Natural killer cell (primary cell): ENCODE measurements at regions not wholly inside any gene's neighbourhood (a gene's known extent, or its start where the extent isn't known, plus 50 kb on each side); places are given as distances from the start of the nearest gene placed in this dataset.

ENCODE experiments used
- ATAC-seq, 3 donors: fragments of 150-1000 bp in 2 of 3; fragments of 200-7000 bp in 1 of 3; cut with Tn5 transposase; 1 replicate in 1 of 3; 2 replicates in 2 of 3; pipeline ENCODE4 v1.10.0; 2021; ENCODE audit warnings: mild to moderate bottlenecking in 2 of 3, moderate library complexity in 2 of 3
- DNase-seq, 2 donors: peaks; one replicate each; pipeline versions ENCODE4 v3.0.0 to v3.0.0-alpha.2; 2013 to 2021; ENCODE audit warnings: mixed read lengths in 1 of 2
- H3K27ac ChIP-seq: one replicate; pipeline ENCODE4 v1.5.1; 2013; ENCODE audit warnings: mild to moderate bottlenecking, low read length
- H3K27me3 ChIP-seq: one replicate; pipeline ENCODE4 v1.6.1; 2013; ENCODE audit warnings: low read length; ENCODE audit not compliant: control insufficient read depth, insufficient read depth
- H3K36me3 ChIP-seq: one replicate; pipeline ENCODE4 v1.6.1; 2013; ENCODE audit warnings: low read length; ENCODE audit not compliant: control insufficient read depth, insufficient read depth
- H3K4me1 ChIP-seq: one replicate; pipeline ENCODE4 v1.6.1; 2013; ENCODE audit warnings: low read length; ENCODE audit not compliant: control insufficient read depth, insufficient read depth
- H3K4me3 ChIP-seq: one replicate; pipeline ENCODE4 v1.5.1; 2013; ENCODE audit warnings: low read length
- H3K9me3 ChIP-seq: one replicate; pipeline ENCODE4 v1.6.1; 2013; ENCODE audit warnings: low read length; ENCODE audit not compliant: control insufficient read depth, insufficient read depth
- H3K27ac Mint-ChIP-seq, 2 donors: one replicate each; pipeline ENCODE4 v1.8.0; 2022; ENCODE audit warnings: mild to moderate bottlenecking in 2 of 2, mixed read lengths in 2 of 2, moderate library complexity in 1 of 2
- H3K27me3 Mint-ChIP-seq, 2 donors: one replicate each; pipeline ENCODE4 v1.8.0; 2022; ENCODE audit warnings: low read depth in 2 of 2, mixed read lengths in 2 of 2
- H3K36me3 Mint-ChIP-seq: one replicate; pipeline ENCODE4 v1.8.0; 2022; ENCODE audit warnings: mixed read lengths
- H3K4me1 Mint-ChIP-seq, 2 donors: one replicate each; pipeline ENCODE4 v1.8.0; 2022; ENCODE audit warnings: mixed read lengths in 2 of 2
- H3K4me3 Mint-ChIP-seq: one replicate; pipeline ENCODE4 v1.8.0; 2022; ENCODE audit warnings: mild to moderate bottlenecking, moderate library complexity, mixed read lengths
- H3K9me3 Mint-ChIP-seq, 2 donors: one replicate each; pipeline ENCODE4 v1.8.0; 2022; ENCODE audit warnings: mixed read lengths in 2 of 2
- WGBS: methylation state at CpG from one replicate; pipeline ENCODE4 v1.1.7; 2013; ENCODE audit warnings: missing lambda C conversion rate; ENCODE audit not compliant: insufficient coverage; 5-methylcytosine and 5-hydroxymethylcytosine counted together
- intact Hi-C: fragments of 100-400 bp; cut with micrococcal nuclease; formaldehyde crosslinking; loops from one replicate; pipeline ENCODE4 v1.14.2; 2022
- TF ChIP-seq, protein P1 (sequence below): fragments of 200-600 bp; IDR thresholded peaks from one replicate; pipeline ENCODE4 v1.8.0; 2022; ENCODE audit warnings: antibody characterized with exemption

DNA sequence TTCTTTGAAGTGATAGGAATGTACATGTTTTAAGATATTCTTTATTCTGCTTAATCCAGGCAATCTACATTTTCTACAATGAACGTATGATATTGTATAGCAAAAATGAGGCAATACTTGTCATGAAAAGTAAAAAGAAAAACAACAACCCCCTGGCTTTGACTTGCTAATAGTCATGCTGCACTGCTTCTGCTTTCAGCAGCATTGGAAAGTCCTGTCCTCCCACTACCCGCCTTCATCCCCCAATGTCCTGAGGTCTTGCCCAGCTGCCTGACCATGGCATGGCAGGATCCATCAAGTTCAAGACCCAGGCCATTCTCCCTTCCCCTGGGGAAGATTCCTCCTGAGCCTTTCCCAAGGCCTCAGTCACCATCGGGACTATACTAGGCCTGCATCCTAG lies 156.5 kb downstream of the SH3BGRL2 start:
- ATAC-seq (no peak), DNase-seq (no peak)
- intact Hi-C loops: no loop called here
- H3K27ac Mint-ChIP-seq: no peak overlapping the region
- Histone ChIP-seq H3K4me1 (no peaks in the 10 kb centered on the region), H3K36me3 (no peaks in the 10 kb centered on the region), H3K27me3 (no peaks in the 10 kb centered on the region), H3K27ac (no peak overlapping the region), H3K4me3 (no peak overlapping the region), H3K9me3 (no peaks in the 10 kb centered on the region)
- H3K4me3 Mint-ChIP-seq: no peak overlapping the region
- H3K27me3 Mint-ChIP-seq: peaks cover 8 to 13% of the 10 kb centered on the region in 2 donors
- TF ChIP-seq, protein P1, sequence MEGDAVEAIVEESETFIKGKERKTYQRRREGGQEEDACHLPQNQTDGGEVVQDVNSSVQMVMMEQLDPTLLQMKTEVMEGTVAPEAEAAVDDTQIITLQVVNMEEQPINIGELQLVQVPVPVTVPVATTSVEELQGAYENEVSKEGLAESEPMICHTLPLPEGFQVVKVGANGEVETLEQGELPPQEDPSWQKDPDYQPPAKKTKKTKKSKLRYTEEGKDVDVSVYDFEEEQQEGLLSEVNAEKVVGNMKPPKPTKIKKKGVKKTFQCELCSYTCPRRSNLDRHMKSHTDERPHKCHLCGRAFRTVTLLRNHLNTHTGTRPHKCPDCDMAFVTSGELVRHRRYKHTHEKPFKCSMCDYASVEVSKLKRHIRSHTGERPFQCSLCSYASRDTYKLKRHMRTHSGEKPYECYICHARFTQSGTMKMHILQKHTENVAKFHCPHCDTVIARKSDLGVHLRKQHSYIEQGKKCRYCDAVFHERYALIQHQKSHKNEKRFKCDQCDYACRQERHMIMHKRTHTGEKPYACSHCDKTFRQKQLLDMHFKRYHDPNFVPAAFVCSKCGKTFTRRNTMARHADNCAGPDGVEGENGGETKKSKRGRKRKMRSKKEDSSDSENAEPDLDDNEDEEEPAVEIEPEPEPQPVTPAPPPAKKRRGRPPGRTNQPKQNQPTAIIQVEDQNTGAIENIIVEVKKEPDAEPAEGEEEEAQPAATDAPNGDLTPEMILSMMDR: no peak
- H3K4me1 Mint-ChIP-seq: no peaks in the 10 kb centered on the region
- no peaks in the 10 kb centered on the region for H3K36me3 Mint-ChIP-seq
- H3K9me3 Mint-ChIP-seq: no peaks in the 10 kb centered on the region
- 96% methylated on average over 2 of the region's 3 CpGs for WGBS

DNA sequence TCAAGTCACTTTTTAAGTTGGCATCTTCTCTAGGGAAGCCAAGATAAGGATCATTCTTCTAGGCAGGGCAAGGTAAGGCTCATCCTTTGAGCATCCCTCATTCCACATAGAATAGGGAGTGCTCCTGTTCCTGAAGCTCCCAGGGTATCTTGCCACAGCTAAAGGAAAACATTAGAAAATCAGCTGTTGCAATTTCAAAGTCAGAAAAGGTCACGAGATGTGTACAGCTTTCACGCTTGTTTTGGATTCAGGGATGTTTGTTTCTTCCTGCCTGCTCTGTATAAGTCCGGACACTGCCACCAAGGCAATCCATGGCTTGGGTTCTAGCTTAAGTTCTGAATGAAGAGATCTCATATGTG lies 153.2 kb downstream of the SH3BGRL2 start:
- DNase-seq (no peak), ATAC-seq (no peak)
- no peak overlapping the region for H3K4me3 ChIP-seq
- no peaks in the 10 kb centered on the region for H3K9me3 ChIP-seq
- H3K4me1 ChIP-seq: no peaks in the 10 kb centered on the region
- H3K27me3 Mint-ChIP-seq: peaks cover 8 to 10% of the 10 kb centered on the region in 2 donors
- H3K4me1 Mint-ChIP-seq: no peaks in the 10 kb centered on the region
- H3K36me3 Mint-ChIP-seq: no peaks in the 10 kb centered on the region
- no peak overlapping the region for H3K4me3 Mint-ChIP-seq
- H3K27me3 ChIP-seq: no peaks in the 10 kb centered on the region
- no peak overlapping the region for H3K27ac Mint-ChIP-seq
- H3K36me3 ChIP-seq: no peaks in the 10 kb centered on the region
- TF ChIP-seq, protein P1: no peak
- no peak overlapping the region for H3K27ac ChIP-seq
- WGBS: 88% methylated on average over 3 of the region's 3 CpGs
- intact Hi-C loops: no loop called here
- no peaks in the 10 kb centered on the region for H3K9me3 Mint-ChIP-seq

DNA sequence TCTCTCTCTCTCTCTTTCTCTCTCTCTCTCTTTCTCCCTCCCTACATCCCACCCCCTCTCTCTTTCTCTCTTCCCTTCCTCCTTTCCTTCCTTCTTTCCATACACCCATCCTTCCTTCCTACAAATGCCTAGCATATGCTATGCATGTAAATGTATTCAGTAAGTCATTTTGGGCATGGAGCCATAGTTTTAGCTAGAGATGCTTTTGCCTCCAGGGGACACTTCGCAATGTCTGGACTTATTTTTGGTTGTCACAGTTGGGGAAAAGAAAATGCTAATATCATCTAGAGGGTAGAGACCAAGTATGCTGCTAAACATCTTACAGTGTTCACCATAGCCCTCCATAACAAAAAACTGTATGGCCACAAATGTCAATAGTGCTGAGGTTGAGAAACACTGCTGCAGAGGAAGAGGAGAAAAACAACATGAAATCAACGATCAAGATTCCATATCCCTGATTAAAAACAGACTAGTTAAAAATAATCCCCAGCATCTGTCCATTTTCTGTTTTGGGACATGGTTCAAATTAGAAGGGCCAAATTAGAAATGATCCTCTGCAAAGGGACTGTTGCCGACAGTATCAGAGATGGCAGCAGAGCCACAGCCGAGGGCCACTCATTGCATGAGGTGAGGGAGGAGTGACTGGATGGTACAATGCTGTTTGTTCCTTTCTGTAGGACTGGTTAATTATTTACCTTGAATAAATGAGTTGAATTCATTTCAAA lies 152.7 kb downstream of the SH3BGRL2 start:
- Histone ChIP-seq H3K9me3 (no peaks in the 10 kb centered on the region), H3K36me3 (no peaks in the 10 kb centered on the region), H3K4me3 (no peak overlapping the region), H3K4me1 (no peaks in the 10 kb centered on the region), H3K27me3 (no peaks in the 10 kb centered on the region), H3K27ac (no peak overlapping the region)
- intact Hi-C loops: no loop called here
- WGBS: 95% methylated on average over 3 of the region's 4 CpGs
- ATAC-seq: no peak
- peaks cover 6 to 8% of the 10 kb centered on the region in 2 donors for H3K27me3 Mint-ChIP-seq
- no peak overlapping the region for H3K4me3 Mint-ChIP-seq
- H3K4me1 Mint-ChIP-seq: no peaks in the 10 kb centered on the region
- TF ChIP-seq, protein P1: no peak
- no peak overlapping the region for H3K27ac Mint-ChIP-seq
- DNase-seq: no peak
- no peaks in the 10 kb centered on the region for H3K36me3 Mint-ChIP-seq
- H3K9me3 Mint-ChIP-seq: no peaks in the 10 kb centered on the region
